A172 (cell line): ENCODE measurements at regions not wholly inside any gene's neighbourhood (a gene's known extent, or its start where the extent isn't known, plus 50 kb on each side); places are given as distances from the start of the nearest gene placed in this dataset.

Experiments used
- DNase-seq: peaks from one replicate; pipeline ENCODE4 v3.0.0-alpha.2; 2015; ENCODE audit warnings: low spot score

- no peak for DNase-seq
Measured at GRCh38 chr10:36236931-36237330, 594.8 kb upstream of the FZD8 start.

DNA sequence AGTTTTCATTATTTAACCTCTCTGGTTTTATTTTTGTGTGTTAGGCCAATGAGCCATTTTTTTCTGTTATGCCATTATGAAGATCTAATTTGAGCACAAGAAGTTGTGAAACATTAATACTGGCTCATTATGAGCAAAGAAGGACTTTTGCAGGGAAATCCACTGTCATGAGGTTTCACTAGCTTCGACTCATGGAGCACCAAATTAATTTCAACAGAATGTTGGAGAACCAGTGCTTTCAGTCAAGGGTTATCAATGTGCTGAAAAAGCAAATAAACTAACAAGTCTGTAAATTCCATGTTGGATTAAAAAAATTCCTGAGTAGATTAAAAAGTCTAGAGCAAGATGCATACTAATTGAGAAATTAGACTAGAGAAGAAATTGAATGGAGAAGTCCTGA is 594.2 kb upstream of the FZD8 start:
- DNase-seq: no peak

DNA sequence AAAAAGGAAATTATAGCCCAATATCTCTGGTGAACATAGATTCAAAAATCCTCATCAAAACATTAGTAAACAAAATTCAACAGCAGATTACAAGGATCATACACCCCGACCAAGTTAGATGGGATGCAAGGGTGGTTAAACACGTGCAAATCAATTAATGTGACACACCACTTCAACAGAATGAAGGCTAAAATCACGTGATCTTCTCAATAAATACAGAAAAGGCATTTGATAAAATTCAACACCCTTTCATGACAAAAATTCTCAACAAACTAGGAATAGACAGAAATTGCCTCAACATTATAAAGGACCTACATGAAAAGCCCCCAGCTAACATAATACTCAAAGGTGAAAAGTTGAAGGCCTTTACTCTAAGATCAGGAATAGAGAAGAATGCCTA is 590.8 kb upstream of the FZD8 start:
- DNase-seq: no peak

- DNase-seq: peak; percentile 52
Measured at GRCh38 chr10:36224431-36224985, 582.4 kb upstream of the FZD8 start.

DNA sequence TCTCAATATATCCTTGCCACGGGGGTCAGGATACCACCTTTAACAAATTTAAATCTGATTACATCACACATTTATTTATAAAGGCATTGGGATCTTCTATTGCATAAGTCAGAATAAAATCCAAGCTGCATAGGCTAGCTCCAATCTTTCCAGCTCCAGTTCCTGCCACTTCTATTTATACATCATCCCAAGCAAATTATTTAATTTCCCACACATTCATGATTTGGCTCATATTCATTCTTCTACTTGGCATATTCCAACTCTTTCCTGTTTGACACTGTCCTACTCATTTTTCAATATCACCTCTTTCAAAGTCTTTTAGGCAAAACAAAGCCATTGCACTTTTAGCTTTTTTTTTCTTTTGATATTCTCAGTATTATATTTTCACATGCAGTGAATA is 579.0 kb upstream of the FZD8 start:
- DNase-seq: no peak

DNA sequence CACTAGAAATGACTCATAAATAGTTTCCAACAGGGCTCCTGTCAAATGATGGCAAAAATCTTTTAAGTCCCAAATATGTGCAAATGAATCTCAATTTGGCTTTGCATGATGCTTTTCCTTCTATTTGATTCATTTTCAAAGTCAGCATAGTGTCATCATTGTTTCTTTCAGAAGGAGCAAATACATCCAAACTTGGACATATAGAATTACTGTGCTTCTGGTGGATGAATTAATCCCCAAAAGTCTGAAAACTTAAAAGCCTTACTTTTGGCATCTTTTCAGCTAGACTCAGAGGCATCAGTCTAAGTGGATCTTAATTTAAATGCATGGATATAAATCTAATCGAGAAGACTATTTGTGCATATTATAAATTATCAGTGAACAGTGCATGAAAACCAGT is 578.1 kb upstream of the FZD8 start:
- no peak for DNase-seq

DNA sequence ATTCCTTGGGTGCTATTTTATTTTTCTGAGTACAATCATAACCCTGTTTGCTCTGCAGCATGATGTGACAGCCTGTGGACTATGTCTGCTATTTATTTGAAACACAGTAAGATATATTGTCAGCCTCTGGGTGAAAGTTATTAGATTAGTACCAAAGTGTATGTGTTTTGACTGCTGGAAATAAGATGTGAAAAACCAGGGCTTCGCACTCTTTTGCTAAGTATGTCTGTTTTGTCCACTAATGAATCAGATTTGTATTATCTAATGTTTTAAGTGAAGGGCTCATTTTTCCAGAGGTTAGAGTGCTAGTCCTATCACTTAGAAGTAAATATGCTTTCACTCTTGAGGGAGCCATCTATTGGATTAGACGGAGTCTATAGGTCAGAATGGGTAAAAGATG is 569.8 kb upstream of the FZD8 start:
- no peak for DNase-seq

GRCh38 chr10:36209480-36209879 is 567.4 kb upstream of the FZD8 start:
- DNase-seq: no peak

GRCh38 chr10:36202881-36203280 is 560.8 kb upstream of the FZD8 start:
- DNase-seq: no peak

- DNase-seq: no peak
Measured at GRCh38 chr10:36200577-36200976, 558.5 kb upstream of the FZD8 start.

DNA sequence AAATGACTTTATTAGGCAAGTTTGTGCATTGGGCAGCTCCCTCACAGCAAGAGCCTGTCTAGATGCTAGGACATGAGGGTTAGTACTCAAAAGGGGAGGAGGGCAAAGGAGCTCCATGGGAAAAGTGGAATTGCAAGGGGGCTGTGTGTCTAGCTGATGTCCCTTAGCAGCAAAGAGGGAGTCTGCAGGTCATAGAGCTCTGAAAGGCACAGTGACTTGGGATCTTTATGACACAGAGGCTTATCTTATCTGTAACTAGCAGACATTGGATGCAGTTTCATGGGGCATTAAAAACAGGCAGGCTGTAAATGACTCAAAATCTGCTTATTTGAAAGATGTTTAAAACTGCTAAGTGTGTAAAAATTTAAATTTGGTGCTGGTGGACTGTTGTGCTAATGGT is 556.2 kb upstream of the FZD8 start:
- no peak for DNase-seq

DNA sequence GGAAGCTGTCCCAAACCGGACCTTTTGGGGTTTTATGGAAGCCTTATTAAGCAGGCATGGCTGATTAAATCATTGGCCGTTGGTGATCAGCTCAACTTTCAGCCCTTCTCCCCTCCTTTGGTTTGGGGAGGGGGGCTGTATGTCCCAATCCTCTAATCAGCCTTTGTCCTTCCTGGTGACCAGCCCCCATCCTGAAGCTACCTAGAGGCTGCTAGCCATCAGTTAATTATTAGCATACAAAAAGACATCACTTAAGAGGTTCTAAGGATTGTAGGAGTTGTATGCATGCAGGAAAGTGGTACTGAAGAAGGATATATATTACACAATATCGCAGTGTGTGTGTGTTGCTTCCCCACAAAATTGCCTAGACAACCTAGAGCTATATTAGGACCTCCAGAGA is 553.3 kb upstream of the FZD8 start:
- no peak for DNase-seq

- DNase-seq: no peak
Measured at GRCh38 chr10:36194276-36194675, 552.2 kb upstream of the FZD8 start.

- DNase-seq: no peak
Measured at GRCh38 chr10:36191009-36191408, 548.9 kb upstream of the FZD8 start.

GRCh38 chr10:36188461-36188860 is 546.4 kb upstream of the FZD8 start:
- DNase-seq: no peak

DNA sequence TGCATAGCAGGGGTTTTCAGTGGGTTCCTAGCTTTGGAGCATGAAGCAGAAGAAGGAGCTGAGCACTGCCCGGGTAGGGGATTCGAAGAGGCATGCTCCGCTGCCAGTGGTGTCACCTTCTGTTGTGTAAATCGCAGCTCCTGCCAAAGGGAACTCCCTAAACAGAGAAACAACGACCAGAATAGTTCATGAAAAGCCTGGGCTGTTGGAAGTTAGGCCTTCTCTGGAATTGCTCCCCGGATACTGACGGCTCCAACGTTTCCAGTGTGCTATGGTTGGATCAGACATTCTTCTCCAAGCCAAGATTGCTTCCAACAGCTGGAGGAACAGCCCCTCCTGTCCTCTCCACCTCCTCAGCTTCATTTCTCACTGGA is 546.0 kb upstream of the FZD8 start:
- no peak for DNase-seq

- DNase-seq: no peak
Measured at GRCh38 chr10:36187380-36188079, 545.4 kb upstream of the FZD8 start.

DNA sequence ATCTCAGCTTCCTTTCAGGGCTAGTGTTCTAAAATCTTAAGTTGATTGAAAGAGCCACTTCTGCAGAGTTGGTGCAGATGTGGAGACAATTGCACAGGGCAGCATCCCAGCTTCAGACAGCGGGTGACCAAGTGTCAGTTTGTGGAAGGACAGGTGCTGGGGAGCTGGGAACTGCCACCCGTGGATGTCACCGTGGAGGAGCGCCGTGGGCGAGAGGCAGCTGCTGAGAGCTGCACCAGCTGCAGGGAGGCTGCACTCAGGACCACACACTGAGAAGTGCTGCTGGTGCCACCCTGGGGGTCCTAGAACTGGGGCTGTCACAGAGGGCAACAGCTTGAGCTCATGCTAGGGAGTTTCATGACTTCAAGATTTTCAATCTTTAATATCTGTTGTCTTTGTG is 543.0 kb upstream of the FZD8 start:
- DNase-seq: no peak

DNA sequence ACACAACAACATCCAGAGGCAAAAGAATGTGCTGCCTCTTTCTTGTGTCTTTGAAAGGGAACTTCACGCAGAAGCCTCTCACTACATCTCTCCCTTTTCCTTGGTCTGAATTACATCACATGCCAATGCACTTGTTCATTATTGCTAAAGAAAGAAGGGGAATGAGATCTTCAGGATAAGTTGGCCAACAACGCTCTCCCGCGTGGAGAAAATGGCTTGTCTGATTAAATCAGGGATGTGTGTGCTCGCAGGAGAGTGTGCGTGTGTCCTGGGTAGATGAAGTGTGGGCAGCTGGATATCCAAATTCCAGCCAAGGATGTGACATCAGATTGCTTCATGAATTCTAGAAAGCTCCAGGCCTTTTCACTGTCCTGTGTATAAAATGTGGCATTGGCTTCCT is 541.6 kb upstream of the FZD8 start:
- DNase-seq: no peak

DNA sequence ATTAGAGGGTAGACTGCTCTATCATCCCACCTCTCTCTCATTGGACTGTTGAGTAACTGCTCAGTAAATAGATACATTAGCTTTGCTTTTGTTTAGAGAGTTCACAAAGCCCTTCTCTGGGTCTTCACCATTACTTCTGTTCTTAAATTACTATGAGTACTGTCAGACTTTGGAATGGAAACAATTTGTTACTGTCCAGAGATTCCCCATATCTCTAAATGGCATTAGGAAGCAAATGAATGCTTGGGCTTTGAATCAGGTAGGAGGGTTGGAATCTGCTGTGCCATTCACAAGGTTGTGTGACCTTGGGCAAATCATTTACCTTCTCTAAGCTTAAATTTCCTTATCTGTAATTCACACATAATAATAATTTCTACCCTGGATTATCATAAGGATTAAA is 541.0 kb upstream of the FZD8 start:
- no peak for DNase-seq

DNA sequence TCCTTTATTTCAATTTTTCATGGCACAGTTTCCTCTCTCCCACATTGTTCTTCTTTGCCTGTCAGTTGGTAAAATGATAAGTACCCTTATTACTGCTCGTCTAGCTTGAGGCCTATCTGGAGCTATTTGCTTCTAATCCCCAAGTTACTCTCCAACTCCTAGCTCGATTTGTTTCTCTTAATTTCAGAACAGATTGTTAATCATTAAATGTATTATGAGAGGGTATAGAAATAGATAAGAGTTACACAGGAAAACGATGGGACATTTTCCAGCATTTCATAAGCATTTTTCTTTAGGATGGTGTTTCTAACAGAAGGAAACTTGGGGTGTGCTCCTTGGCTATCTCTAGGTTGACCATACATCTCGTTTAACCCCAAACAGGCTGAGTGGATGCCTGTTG is 540.5 kb upstream of the FZD8 start:
- DNase-seq: no peak

GRCh38 chr10:36182179-36182566 is 540.1 kb upstream of the FZD8 start:
- no peak for DNase-seq

DNA sequence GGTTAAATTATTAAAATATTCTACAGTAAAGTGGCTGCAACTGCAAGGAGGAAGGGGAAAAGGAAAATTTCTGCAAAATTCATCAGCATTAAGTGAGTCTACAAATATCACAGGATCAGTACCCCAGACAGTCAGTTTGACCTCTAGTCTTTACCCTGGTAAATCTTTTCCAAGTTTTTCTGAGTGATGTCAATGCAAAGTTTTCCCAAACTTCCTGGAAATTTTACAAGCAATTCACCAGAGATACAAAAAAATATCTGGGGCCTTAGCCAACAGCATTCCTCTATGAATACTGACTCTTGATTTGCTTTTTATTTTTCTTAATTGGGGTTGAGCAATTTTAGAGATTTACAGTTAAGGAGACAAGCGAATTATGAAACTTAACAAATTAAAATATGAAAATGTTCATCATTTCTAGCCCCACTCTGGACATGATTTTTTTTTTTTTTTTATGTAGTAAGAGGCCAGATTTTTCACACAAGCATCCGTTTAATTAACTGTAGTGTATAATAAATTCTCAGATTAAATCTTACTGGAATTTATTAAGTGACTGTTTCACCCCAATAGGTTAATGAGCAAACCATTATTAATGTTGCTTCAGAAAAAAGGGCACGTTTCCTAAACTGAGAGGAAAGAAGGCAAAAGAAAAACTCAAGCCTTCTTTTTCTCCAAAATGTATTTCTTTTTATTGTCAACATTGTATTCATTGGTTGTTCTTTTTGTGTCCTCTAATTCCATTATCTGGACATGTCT is 539.5 kb upstream of the FZD8 start:
- peak; percentile 13 for DNase-seq

GRCh38 chr10:36178616-36179015 is 536.5 kb upstream of the FZD8 start:
- DNase-seq: no peak
